GM13976 (cell line): ENCODE measurements at regions not wholly inside any gene's neighbourhood (a gene's known extent, or its start where the extent isn't known, plus 50 kb on each side); places are given as distances from the start of the nearest gene placed in this dataset.

ENCODE experiments used
- DNase-seq: peaks from one replicate; pipeline ENCODE4 v3.0.0; 2012; ENCODE audit warnings: low spot score
- in situ Hi-C: fragments of 300-500 bp; cut with MboI; formaldehyde crosslinking; loops from one replicate; pipeline ENCODE4 v1.12.0; 2022; ENCODE audit warnings: low sequenced_read_pairs, mixed read lengths, inconsistent platforms; ENCODE audit not compliant: unreplicated experiment
- TF ChIP-seq, protein P1 (sequence below): IDR thresholded peaks from 2 replicates; pipeline ENCODE4 v1.5.1; 2012; ENCODE audit warnings: borderline replicate concordance, mild to moderate bottlenecking; ENCODE audit not compliant: insufficient read depth; ENCODE audit errors: extremely low read depth, missing control alignments, control extremely low read depth

DNA sequence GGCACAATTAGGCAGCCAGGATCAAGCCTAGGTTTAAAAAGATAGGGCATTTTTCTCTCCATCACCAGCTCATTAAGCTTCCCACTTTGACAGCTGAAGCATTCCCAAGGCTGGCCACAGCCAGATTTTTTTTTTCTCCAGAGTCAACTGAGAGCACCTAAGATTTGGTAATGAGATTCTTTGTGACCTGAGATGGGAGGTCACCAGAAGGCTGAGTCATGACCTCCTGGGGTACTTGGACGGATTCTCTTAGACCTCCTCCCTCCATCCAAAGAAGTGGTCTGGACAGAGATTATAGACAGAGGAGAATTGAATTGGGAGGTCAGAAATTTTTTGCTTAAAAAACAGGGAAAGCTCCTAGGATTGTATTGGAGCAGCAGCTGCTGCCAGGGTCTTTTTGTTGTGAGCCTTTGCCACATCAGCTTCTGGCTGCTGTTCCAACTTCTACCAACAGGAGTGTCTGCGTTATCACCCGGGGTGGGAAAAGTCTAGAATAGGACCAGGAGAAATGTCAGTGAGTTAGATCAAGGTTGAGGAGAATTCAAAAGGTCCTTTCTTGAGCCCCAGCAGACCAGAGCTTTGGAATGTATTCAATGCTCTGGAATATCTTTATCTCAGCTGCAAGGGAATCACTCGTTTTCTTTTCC is 221.2 kb upstream of the N4BP1 start:
- TF ChIP-seq, protein P1, sequence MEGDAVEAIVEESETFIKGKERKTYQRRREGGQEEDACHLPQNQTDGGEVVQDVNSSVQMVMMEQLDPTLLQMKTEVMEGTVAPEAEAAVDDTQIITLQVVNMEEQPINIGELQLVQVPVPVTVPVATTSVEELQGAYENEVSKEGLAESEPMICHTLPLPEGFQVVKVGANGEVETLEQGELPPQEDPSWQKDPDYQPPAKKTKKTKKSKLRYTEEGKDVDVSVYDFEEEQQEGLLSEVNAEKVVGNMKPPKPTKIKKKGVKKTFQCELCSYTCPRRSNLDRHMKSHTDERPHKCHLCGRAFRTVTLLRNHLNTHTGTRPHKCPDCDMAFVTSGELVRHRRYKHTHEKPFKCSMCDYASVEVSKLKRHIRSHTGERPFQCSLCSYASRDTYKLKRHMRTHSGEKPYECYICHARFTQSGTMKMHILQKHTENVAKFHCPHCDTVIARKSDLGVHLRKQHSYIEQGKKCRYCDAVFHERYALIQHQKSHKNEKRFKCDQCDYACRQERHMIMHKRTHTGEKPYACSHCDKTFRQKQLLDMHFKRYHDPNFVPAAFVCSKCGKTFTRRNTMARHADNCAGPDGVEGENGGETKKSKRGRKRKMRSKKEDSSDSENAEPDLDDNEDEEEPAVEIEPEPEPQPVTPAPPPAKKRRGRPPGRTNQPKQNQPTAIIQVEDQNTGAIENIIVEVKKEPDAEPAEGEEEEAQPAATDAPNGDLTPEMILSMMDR, result no peak
- DNase-seq, result no peak
- in situ Hi-C loops, result no loop called here

DNA sequence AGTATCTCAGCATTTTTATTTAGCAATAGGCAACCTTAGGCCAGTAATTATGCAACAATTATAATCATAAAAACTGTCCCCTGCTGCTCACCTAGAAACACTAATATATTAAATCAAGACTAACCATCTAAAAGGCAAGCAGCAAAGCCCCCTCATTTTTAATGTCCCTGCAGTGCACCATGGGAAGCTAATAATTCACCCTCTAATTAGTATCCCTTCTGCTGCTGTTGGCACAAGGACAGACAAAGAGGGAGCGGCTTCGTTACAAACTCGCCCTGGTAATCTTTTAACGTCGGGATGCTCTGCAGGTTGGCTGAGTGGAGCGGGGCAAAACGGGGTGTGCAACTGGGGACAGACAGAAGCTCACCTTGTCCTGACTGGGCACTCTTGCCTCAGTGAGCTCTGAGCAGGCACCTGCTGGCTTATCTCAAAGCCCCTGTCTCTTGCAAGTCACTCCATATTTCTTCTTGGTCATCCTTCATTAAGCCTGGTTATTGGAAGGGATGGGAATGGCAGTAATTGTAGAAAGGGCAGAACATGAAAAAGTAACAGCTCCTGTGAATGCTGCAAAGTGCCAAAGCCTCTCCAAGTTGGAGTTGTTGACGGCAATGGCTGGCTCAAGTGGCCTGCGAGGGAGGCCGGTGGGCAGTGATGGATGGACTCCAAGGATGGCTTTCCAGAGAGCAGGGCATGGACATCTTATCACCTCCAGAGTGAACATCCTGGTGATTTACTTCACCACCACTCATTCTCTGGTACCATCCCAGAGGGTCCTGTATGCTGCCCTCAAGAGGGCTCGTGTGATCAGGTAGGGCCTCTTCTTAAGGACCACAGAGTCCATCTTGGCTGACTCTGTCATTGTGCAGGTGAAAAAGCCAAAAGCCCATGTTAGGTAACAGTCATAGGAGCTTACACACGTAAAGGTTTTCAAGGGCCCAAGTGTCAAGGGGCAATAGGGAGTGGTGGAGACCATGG is 219.6 kb upstream of the N4BP1 start:
- TF ChIP-seq, protein P1, result no peak
- DNase-seq, result no peak
- in situ Hi-C loops, result no loop called here

DNA sequence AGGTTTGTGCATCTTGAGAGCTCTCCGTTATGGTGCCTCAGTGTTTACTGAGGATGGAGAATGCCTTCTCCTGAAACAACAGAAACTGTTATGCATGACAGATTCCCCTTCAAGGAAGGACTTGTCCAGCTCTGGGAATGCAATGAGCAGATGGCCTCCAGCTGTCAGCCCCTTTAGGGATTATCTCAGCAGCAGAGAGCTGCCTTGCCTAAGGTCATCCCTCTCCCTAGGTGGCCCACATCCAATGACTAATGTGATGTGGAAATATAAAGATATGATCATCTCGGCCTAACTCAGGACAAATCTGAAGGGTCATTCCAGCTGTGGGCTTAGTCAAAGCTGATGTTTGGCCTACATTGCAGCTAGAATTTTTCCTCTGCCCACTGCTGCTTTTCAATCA is 214.3 kb upstream of the N4BP1 start:
- TF ChIP-seq, protein P1, result no peak
- in situ Hi-C loops, result no loop called here
- DNase-seq, result no peak

DNA sequence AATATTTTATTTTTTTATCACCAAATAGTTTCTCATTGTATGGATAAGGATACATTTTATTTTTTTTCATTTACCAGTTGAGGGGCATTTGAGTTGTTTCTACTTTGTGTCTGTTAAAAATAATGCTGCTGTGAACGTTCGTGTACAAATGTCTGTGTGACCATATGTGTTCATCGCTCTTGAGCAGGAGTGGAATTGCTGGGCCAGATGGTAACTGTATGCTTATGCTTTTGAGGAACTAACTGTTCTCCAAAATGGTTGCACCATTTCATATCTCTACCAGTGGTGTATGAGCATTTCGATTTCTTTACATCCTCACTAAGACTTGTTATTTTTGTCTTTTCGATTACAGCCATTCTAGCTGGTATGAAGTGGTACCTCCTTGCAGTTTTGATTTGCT is 212.5 kb upstream of the N4BP1 start:
- TF ChIP-seq, protein P1, result no peak
- no peak for DNase-seq
- in situ Hi-C loops, result no loop called here

DNA sequence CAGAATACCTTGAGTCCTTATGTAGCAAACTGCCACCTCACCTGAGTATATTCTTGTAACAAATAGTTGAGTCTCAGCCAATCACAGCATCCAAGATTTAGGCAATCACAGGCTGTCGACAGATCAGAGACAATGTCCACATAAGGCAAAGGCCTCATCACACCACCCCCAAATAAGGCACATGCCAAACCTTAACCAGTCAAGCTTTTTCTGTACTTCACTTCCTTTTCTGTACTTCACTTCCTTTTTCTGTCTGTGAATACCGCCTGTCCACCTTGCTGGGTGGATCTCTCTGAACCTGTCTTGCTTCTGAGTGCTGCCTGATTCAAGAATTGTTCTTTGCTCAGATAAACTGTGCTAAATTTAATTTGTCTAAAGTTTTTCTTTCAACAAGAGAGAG is 210.4 kb upstream of the N4BP1 start:
- no peak for DNase-seq
- TF ChIP-seq, protein P1, result no peak
- in situ Hi-C loops, result no loop called here

DNA sequence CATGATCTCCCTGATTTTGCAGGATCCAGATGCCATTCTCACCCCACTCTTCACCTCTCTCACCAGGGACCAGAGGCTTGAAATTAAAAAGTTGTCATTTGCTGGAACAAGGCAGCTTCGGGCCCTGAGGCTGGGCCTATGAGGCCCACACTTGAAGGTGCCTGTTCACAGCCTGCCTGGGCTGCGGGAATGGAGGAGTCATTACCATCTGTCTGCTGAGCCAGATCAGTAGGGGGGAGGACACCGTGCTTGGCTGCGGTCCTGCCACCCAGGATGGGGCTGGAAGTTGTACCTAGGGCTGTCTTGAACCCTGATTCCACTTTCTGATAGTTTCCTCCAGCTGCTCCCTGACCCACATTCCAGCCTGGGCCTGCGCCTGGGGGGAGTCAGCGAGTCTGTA is 208.3 kb upstream of the N4BP1 start:
- in situ Hi-C loops, result no loop called here
- TF ChIP-seq, protein P1, result no peak
- no peak for DNase-seq
